CD8-positive, alpha-beta memory T cell (primary cell): ENCODE measurements at regions not wholly inside any gene's neighbourhood (a gene's known extent, or its start where the extent isn't known, plus 50 kb on each side); places are given as distances from the start of the nearest gene placed in this dataset.

ENCODE experiments used
- CTCF ChIA-PET: fragments of 350-600 bp; sonication (Branson Sonifier 250); formaldehyde crosslinking; loops from one replicate; lab custom pipeline; 2021; ENCODE audit warnings: antibody characterized with exemption; lab: Charles Lee
- POLR2A ChIA-PET: fragments of 350-600 bp; sonication (Branson Sonifier 250); formaldehyde crosslinking; loops from one replicate; lab custom pipeline; 2021; ENCODE audit warnings: antibody characterized with exemption; lab: Charles Lee
- DNase-seq, 5 donors: peaks; one replicate each; pipeline versions ENCODE4 v3.0.0 to v3.0.0-alpha.2; 2020 to 2022; ENCODE audit warnings: mixed read lengths in 1 of 5
- H3K27ac ChIP-seq: one replicate; pipeline ENCODE4 v1.7.0; 2013; ENCODE audit warnings: low read depth, mild to moderate bottlenecking, low read length, moderate library complexity
- H3K27me3 ChIP-seq: 2 replicates; pipeline ENCODE4 v1.7.0; 2013; ENCODE audit warnings: low read length, mild to moderate bottlenecking; ENCODE audit not compliant: insufficient read depth, poor library complexity, severe bottlenecking
- H3K36me3 ChIP-seq: 2 replicates; pipeline ENCODE4 v1.7.0; 2013; ENCODE audit warnings: mild to moderate bottlenecking, low read length, moderate library complexity; ENCODE audit not compliant: insufficient read depth
- H3K4me1 ChIP-seq: 2 replicates; pipeline ENCODE4 v1.7.0; 2013; ENCODE audit warnings: mild to moderate bottlenecking, low read length, moderate library complexity; ENCODE audit not compliant: insufficient read depth
- H3K4me3 ChIP-seq: 2 replicates; pipeline ENCODE4 v1.7.0; 2013; ENCODE audit warnings: mild to moderate bottlenecking, low read length
- H3K9me3 ChIP-seq: 2 replicates; pipeline ENCODE4 v1.7.0; 2013; ENCODE audit warnings: mild to moderate bottlenecking, low read length
- H3K27ac Mint-ChIP-seq, 8 donors: one replicate each; pipeline ENCODE4 v1.8.0; 2020 to 2021; ENCODE audit warnings: mixed read lengths in 8 of 8, mild to moderate bottlenecking in 6 of 8, inconsistent platforms in 3 of 8, moderate library complexity in 3 of 8
- H3K27me3 Mint-ChIP-seq, 2 donors: one replicate each; pipeline ENCODE4 v1.8.0; 2020 to 2021; ENCODE audit warnings: mixed read lengths in 2 of 2, mild to moderate bottlenecking in 1 of 2, moderate library complexity in 1 of 2
- H3K36me3 Mint-ChIP-seq, 3 donors: one replicate each; pipeline ENCODE4 v1.8.0; 2020 to 2021; ENCODE audit warnings: mixed read lengths in 3 of 3, inconsistent platforms in 1 of 3, mild to moderate bottlenecking in 1 of 3
- H3K4me1 Mint-ChIP-seq, 3 donors: one replicate each; pipeline ENCODE4 v1.8.0; 2020 to 2021; ENCODE audit warnings: mixed read lengths in 3 of 3, inconsistent platforms in 1 of 3, mild to moderate bottlenecking in 1 of 3
- H3K4me3 Mint-ChIP-seq, 7 donors: one replicate each; pipeline ENCODE4 v1.8.0; 2020 to 2021; ENCODE audit warnings: mixed read lengths in 7 of 7, mild to moderate bottlenecking in 6 of 7, moderate library complexity in 4 of 7, inconsistent platforms in 2 of 7
- H3K9me3 Mint-ChIP-seq, 5 donors: one replicate each; pipeline ENCODE4 v1.8.0; 2020 to 2022; ENCODE audit warnings: mixed read lengths in 5 of 5, mild to moderate bottlenecking in 3 of 5, moderate library complexity in 2 of 5, inconsistent platforms in 1 of 5

DNA sequence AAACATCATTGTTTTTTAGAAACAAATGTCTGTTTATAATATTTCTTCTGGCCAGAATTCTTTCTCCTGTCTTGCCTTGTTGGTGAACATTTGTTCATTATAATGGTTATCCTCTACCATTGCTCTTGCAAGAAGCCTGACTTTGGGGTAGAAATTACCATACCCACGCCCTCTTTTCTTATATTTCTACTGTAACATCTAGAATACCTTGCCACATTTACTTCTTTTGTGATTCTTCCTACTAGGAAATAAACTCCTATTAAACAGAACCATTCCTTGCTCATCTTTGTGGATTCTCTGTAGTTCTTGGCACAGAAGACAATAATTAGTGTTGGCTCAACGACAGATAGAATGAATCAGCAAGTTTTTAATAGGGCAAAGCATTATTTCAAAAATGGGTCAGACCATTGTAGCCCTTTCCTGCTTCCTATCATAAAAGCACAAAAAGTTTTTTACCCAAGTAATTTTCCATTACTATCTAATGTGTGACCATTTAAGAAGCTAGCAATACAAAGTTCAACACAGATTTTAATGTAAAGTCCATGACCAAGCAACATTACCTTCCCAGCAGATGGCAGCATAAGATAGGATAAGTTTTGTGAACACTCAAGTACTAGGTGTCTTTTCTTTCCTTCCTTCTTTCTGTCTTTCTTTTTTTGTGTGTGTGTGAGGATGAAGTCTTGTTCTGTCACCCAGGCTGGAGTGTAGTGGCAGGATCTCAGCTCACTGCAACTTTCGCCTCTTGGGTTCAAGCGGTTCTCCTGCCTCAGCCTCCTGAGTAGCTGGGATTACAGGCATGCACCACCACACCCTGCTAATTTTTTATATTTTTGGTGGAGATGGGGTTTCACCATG is 270.4 kb downstream of the HGF start:
- Mint-ChIP-seq H3K27me3 (no peaks in the 10 kb centered on the region), H3K36me3 (no peaks in the 10 kb centered on the region), H3K4me1 (no peaks in the 10 kb centered on the region), H3K9me3 (peaks cover 0 to 10% (median 2%) of the 10 kb centered on the region in 5 donors), H3K4me3 (no peak overlapping the region), H3K27ac (no peak overlapping the region)
- DNase-seq: no peak
- Histone ChIP-seq H3K9me3 (no peaks in the 10 kb centered on the region), H3K4me3 (no peak overlapping the region), H3K27me3 (no peaks in the 10 kb centered on the region), H3K36me3 (no peaks in the 10 kb centered on the region), H3K27ac (no peak overlapping the region), H3K4me1 (no peaks in the 10 kb centered on the region)
- ChIA-PET POLR2A (no interaction called here), CTCF (no interaction called here)

DNA sequence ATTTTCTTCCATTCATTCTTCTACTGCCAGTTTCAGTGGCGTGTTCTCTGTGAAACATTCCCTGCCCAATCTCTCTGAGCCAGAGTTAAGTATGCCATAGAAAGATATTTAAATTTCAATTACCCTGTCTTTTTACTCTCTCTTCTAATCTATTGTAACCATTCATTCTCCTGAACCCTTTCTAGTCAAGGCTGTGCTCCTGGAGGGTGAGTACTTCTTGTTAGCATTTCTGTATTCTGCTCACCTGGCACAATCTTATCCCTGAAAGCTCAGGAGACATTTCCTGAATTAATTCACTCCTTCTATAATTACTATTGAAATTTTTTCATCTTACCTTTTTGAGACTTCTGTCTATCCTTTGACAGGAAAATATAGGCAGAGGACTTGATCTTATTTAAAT is 271.7 kb downstream of the HGF start:
- H3K36me3 ChIP-seq: no peaks in the 10 kb centered on the region
- H3K27me3 ChIP-seq: no peaks in the 10 kb centered on the region
- Mint-ChIP-seq H3K36me3 (no peaks in the 10 kb centered on the region), H3K27me3 (no peaks in the 10 kb centered on the region), H3K9me3 (peaks cover 0 to 10% (median 2%) of the 10 kb centered on the region in 5 donors), H3K4me3 (no peak overlapping the region), H3K27ac (peak overlapping the region in 1 of 8 donors; percentile 36), H3K4me1 (no peaks in the 10 kb centered on the region)
- no peak overlapping the region for H3K4me3 ChIP-seq
- no peaks in the 10 kb centered on the region for H3K4me1 ChIP-seq
- no peak overlapping the region for H3K27ac ChIP-seq
- ChIA-PET CTCF (no interaction called here), POLR2A (no interaction called here)
- DNase-seq: no peak
- no peaks in the 10 kb centered on the region for H3K9me3 ChIP-seq

DNA sequence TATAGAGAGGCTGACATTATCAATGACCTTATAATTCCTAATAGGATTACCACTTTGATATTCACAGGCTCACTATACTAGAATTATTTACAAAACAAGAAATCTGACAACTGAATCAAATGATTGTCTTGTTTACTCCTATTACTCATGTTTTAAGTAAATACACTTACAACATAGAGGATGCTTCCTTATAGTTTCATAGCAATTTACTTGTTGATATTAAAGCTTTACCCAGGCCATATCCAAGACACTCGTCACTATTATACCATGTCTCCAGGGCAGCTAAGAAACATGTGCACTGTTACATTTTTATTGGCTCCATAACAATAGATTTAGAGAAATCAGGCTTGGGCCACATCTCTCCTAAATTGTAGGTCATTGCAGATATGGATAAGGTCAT is 276.9 kb downstream of the HGF start:
- Mint-ChIP-seq H3K27ac (no peak overlapping the region), H3K36me3 (no peaks in the 10 kb centered on the region), H3K4me1 (no peaks in the 10 kb centered on the region), H3K27me3 (no peaks in the 10 kb centered on the region), H3K9me3 (no peaks in the 10 kb centered on the region), H3K4me3 (no peak overlapping the region)
- Histone ChIP-seq H3K4me1 (no peaks in the 10 kb centered on the region), H3K36me3 (no peaks in the 10 kb centered on the region), H3K9me3 (no peaks in the 10 kb centered on the region), H3K4me3 (no peak overlapping the region), H3K27me3 (no peaks in the 10 kb centered on the region), H3K27ac (no peak overlapping the region)
- ChIA-PET POLR2A (no interaction called here), CTCF (no interaction called here)
- DNase-seq: no peak

DNA sequence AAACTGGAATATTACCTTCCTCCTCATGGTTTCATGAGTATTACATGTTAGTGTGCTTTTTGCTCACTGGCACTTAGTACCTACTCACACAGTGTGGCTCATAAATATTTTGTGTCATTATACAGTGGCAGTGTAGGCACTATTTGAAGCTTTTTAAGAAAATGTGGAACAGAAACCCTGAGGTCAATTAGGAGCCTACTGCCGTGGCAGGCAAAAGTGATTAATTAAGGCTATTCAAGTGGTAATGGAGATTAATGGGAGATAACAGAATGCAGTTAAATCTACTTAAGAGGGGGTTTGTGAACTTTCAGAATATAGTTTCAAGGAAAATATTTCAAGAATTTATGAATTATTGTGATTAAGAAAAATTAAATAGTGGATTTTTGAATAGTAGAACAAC is 277.6 kb downstream of the HGF start:
- Mint-ChIP-seq H3K9me3 (no peaks in the 10 kb centered on the region), H3K4me3 (no peak overlapping the region), H3K27ac (no peak overlapping the region), H3K4me1 (no peaks in the 10 kb centered on the region), H3K27me3 (no peaks in the 10 kb centered on the region), H3K36me3 (no peaks in the 10 kb centered on the region)
- Histone ChIP-seq H3K27me3 (no peaks in the 10 kb centered on the region), H3K9me3 (no peaks in the 10 kb centered on the region), H3K4me1 (no peaks in the 10 kb centered on the region), H3K36me3 (no peaks in the 10 kb centered on the region), H3K27ac (no peak overlapping the region), H3K4me3 (no peak overlapping the region)
- no peak for DNase-seq
- CTCF ChIA-PET: interaction anchor here (1.4 kb wide), 1 partner anchor 9 kb away, joined by 4 read pairs; no protein-coding TSS in a partner anchor
- POLR2A ChIA-PET: no interaction called here

DNA sequence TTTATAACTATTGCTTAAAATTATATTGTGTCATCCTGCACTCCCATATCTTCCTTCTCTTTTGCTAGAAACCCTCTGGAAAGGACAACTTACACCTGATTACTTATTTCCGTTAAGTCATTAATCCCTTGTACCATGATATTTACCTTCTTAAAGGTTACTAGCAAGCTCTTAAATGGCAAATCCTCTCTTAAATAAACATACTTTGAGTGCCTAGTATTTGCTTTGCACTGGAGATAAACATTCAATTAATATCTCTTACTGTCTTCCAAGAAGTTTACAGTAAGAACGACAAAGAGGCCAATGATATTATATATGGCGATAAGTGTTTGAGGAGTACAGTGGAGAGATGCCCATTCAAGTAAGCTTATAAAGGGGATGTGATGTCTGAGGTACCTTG is 278.3 kb downstream of the HGF start:
- no peaks in the 10 kb centered on the region for H3K9me3 ChIP-seq
- H3K27me3 ChIP-seq: no peaks in the 10 kb centered on the region
- H3K4me1 ChIP-seq: no peaks in the 10 kb centered on the region
- Mint-ChIP-seq H3K4me1 (no peaks in the 10 kb centered on the region), H3K36me3 (no peaks in the 10 kb centered on the region), H3K27me3 (no peaks in the 10 kb centered on the region), H3K27ac (no peak overlapping the region), H3K4me3 (no peak overlapping the region), H3K9me3 (no peaks in the 10 kb centered on the region)
- ChIA-PET CTCF (interaction anchor here (1.4 kb wide), 1 partner anchor 8 kb away, joined by 4 read pairs; no protein-coding TSS in a partner anchor), POLR2A (no interaction called here)
- no peak for DNase-seq
- no peak overlapping the region for H3K4me3 ChIP-seq
- no peak overlapping the region for H3K27ac ChIP-seq
- no peaks in the 10 kb centered on the region for H3K36me3 ChIP-seq

DNA sequence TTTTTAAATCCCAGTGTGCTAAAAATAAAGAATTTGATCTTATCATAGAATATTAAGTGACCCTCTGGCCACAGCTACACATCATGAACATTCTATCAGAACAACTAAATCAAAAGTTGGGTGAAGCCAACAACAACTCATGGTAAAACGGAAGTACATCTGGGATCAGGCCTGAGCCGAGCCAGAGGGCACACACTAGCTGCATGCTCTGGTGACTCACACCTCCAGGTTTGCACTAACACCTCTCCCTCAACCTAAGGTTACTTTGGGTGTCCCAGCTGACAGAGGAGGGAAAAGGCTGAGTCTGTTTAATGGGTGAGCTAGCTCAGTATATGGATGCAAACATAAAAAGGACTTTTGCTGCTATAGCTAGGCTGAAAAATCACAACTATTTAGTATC is 281.6 kb downstream of the HGF start:
- Histone ChIP-seq H3K4me3 (no peak overlapping the region), H3K4me1 (no peaks in the 10 kb centered on the region), H3K9me3 (no peaks in the 10 kb centered on the region), H3K27ac (no peak overlapping the region), H3K27me3 (no peaks in the 10 kb centered on the region), H3K36me3 (no peaks in the 10 kb centered on the region)
- no peaks in the 10 kb centered on the region for H3K4me1 Mint-ChIP-seq
- no peak overlapping the region for H3K4me3 Mint-ChIP-seq
- ChIA-PET CTCF (no interaction called here), POLR2A (no interaction called here)
- H3K9me3 Mint-ChIP-seq: peaks cover 0 to 3% (median 2%) of the 10 kb centered on the region in 5 donors
- H3K27me3 Mint-ChIP-seq: no peaks in the 10 kb centered on the region
- no peak overlapping the region for H3K27ac Mint-ChIP-seq
- DNase-seq: no peak
- H3K36me3 Mint-ChIP-seq: no peaks in the 10 kb centered on the region

DNA sequence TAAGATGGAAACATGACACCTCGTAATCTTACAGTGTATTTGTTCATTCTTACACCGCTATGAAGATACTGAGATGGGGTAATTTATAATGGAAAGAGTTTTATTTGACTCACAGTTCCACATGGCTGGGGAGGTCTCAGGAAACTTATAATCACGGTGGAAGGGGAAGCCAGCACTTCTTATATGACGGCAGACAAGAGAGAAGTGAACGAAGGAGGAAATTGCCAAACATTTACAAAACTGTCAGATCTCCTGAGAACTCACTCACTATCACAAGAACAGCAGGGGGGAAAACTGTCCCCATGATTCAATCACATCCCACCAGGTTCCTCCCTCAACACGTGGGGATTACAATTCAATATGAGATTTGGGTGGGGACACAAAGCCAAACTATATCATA is 282.3 kb downstream of the HGF start:
- Mint-ChIP-seq H3K27me3 (no peaks in the 10 kb centered on the region), H3K27ac (no peak overlapping the region), H3K4me3 (no peak overlapping the region), H3K36me3 (no peaks in the 10 kb centered on the region), H3K9me3 (peaks cover 0 to 3% (median 2%) of the 10 kb centered on the region in 5 donors), H3K4me1 (no peaks in the 10 kb centered on the region)
- Histone ChIP-seq H3K9me3 (no peaks in the 10 kb centered on the region), H3K36me3 (no peaks in the 10 kb centered on the region), H3K27ac (no peak overlapping the region), H3K4me3 (no peak overlapping the region), H3K4me1 (no peaks in the 10 kb centered on the region), H3K27me3 (no peaks in the 10 kb centered on the region)
- POLR2A ChIA-PET: no interaction called here
- DNase-seq: no peak
- CTCF ChIA-PET: no interaction called here

DNA sequence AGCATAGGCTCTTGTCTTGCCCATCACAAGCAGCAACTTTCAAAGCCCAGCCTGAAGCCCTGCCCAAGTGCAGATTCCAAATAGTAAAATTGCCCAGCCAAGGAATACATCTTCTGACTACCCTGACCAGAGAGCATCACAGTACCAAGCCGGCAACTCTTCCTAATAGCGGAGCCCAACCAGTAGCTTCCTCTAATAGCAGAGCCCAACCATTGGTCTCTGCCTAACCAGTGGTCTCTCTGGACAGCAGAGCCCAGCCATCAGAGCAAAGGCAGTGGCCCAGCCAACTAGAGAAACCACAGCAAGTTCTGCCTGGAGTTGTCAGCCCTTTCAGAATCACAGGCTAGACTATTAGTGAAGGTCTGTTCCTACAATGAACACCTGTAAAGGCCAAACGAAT is 285.6 kb downstream of the HGF start:
- no peaks in the 10 kb centered on the region for H3K36me3 Mint-ChIP-seq
- no peaks in the 10 kb centered on the region for H3K4me1 ChIP-seq
- CTCF ChIA-PET: no interaction called here

More for the DNA sequence above, 285.6 kb downstream of the HGF start:
- no peaks in the 10 kb centered on the region for H3K4me1 Mint-ChIP-seq
- Histone ChIP-seq H3K27me3 (no peaks in the 10 kb centered on the region), H3K36me3 (no peaks in the 10 kb centered on the region), H3K4me3 (no peak overlapping the region), H3K27ac (no peak overlapping the region), H3K9me3 (no peaks in the 10 kb centered on the region)
- H3K4me3 Mint-ChIP-seq: no peak overlapping the region
- peaks cover 0 to 6% (median 2%) of the 10 kb centered on the region in 5 donors for H3K9me3 Mint-ChIP-seq
- H3K27me3 Mint-ChIP-seq: no peaks in the 10 kb centered on the region
- no peak overlapping the region for H3K27ac Mint-ChIP-seq
- POLR2A ChIA-PET: no interaction called here
- DNase-seq: no peak
